ENCODE measurements at regions not wholly inside any gene's neighbourhood (a gene's known extent, or its start where the extent isn't known, plus 50 kb on each side); places are given as distances from the start of the nearest gene placed in this dataset.

DNA sequence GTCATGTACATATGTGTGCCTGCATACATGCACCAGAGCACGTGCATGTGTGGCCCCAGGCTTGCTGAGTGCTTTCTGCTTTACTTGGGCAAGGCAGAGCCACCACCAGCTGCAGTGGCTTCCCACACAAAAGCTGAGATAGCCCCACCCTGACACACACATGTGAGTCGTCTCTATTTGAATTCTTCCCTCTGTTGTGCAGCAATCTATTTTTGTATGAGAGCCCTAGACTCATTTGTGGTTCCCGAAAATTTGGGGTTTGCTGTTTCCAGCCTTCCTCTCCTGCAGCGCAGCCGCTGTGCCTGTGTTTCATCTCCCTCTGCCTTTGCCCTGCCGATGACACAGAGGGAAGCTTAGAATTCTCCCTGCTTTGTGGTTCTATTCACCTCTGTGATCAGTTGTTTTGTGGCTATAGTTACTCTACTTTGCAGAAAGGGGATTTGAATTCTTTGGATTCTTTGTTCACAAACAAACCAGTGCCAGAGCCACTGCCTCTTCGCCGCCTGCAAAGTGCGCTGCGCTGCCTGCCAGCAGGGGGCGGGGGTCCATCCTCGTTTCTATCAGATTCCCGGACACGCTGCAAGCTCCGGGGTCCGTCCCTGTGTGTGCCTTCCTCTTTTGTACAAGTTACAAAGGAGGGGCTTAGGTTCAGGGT is 95.8 kb upstream of the DAP start:
- in situ Hi-C loops (cut with HindIII; ENCODE audit: low pct_ligation_motif_present, low pct_unique_long_range_greater_than_20kb, low sequenced_read_pairs), result no loop called here
- DNase-seq, result peak; percentile 80

DNA sequence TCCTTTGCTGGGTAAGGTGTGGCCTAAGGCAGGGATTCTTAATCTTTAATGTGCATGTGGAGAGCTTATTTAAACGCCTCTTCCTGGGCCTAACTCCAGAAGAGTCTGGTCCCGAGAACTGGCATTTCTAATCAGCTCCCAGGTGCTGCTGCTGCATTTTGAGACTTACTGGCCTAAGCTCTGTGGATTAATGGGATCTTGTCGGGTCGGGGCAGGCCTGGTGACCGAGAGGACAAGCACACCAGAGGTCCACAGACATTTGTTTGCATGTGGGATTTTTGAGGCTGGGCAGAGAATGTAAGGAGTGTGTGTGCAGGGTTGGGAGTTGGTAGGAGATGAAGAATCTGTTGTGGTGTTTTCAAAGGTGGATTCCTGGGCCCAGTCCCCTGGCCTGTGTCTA is 95.0 kb upstream of the DAP start:
- no peak for DNase-seq
- in situ Hi-C loops (cut with HindIII; ENCODE audit: low pct_ligation_motif_present, low pct_unique_long_range_greater_than_20kb, low sequenced_read_pairs), result no loop called here

DNA sequence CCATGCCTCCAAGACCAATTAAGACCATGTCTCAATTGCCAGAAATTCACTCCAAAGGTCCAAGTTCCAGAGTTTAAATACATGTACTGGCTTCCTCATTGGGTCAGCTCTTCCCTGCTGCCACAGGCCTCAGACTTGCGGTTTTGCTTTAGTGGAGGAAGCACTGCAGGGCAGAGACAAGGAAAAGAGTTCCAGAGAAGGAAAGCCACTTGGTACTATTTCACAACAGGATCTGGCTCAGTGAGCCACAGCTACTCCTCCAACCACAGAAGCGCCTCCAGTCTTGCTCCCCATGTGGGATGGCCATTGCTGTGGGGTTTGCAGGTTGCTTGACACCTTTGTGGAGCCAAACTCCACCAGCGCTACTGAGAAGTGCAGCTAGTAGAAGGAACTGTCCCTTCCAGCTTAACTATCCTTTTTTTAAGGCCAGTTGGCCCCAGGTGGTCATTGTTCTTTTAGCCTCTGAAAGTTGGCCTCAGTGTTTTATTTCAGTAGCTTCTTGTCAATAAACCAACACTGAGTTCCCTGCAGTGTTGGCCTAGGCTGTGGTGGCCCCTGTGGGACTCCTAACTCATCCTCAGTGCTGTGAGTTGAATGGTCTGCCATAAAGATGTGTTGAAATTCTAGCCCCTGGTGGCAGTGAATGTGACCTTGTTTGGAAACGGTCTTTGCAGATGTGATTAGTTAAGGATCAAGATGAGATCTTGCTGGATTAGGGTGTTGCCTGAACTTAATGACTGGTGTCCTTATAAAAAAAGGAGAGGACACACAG is 93.7 kb upstream of the DAP start:
- in situ Hi-C loops (cut with HindIII; ENCODE audit: low pct_ligation_motif_present, low pct_unique_long_range_greater_than_20kb, low sequenced_read_pairs), result no loop called here
- no peak for DNase-seq

DNA sequence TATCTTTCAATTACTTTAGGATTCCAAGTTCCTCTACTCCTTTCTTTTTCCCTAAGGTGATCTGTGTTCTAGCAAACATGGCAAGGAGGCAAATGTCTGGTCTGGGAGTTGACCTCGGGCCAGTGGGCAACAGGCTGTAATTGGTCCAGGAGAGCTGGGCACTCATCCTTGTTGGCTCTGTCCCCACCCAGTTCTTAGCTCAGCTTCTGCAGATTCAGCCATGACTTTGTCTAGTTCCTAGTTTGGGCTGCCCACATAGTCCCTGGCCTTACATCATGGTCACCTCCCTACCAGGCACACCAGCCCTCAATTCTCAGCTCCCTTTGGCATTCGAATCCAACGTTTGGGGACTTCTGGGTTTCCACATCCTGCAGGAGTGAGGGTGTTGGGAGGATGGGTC is 92.1 kb upstream of the DAP start:
- no peak for DNase-seq
- in situ Hi-C loops (cut with HindIII; ENCODE audit: low pct_ligation_motif_present, low pct_unique_long_range_greater_than_20kb, low sequenced_read_pairs), result no loop called here

DNA sequence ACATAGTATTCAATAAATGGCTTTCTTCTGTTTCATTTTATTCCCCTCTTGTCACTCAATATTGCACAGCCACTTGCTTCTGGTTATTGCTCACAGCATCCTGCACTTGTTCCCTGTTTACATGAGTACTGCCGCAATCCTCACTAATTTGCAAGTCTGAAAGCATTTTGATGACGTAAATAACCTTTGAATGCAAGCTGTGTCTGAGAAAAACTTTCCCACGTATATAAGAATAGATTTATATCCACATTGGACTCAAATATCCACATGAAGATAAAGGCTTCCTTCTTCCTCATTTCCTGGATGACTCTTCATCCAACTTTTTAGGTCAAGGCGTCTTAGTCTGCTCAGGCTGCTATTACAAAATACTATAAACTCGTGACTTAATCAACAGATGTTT is 88.2 kb upstream of the DAP start:
- no peak for DNase-seq
- in situ Hi-C loops (cut with HindIII; ENCODE audit: low pct_ligation_motif_present, low pct_unique_long_range_greater_than_20kb, low sequenced_read_pairs), result no loop called here

DNA sequence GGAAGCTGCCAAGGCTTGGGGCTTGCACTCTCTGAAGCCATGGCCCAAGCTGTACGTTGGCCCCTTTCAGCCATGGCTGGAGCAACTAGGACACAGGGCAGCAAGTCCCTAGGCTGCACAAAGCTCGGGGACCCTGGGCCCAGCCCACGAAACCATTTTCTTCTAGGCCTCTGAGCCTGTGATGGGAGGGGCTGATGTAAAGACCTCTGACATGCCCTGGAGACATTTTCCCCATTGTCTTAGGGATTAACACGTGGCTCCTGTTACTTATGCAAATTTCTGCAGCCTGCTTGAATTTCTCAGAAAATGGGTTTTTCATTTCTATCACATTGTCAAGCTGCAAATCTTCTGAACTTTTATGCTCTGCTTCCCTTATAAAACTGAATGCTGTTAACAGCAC is 83.0 kb upstream of the DAP start:
- no peak for DNase-seq
- in situ Hi-C loops (cut with HindIII; ENCODE audit: low pct_ligation_motif_present, low pct_unique_long_range_greater_than_20kb, low sequenced_read_pairs), result no loop called here

DNA sequence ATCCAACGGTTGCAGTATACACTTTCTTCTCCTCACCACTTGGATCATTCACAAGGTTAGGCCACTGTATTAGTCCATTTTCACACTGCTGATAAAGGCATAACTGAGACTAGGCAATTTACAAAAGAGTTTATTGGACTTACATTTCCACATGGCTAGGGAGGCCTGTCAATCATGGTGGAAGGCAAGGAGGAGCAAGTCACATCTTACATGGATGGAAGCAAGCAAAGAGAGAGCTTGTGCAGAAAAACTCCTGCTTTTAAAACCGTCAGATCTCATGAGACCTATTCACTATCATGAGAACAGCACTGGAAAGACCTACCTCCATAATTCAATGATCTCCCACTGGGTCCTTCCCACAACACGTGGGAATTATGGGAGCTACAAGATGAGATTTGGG is 81.8 kb upstream of the DAP start:
- in situ Hi-C loops (cut with HindIII; ENCODE audit: low pct_ligation_motif_present, low pct_unique_long_range_greater_than_20kb, low sequenced_read_pairs), result no loop called here
- no peak for DNase-seq

DNA sequence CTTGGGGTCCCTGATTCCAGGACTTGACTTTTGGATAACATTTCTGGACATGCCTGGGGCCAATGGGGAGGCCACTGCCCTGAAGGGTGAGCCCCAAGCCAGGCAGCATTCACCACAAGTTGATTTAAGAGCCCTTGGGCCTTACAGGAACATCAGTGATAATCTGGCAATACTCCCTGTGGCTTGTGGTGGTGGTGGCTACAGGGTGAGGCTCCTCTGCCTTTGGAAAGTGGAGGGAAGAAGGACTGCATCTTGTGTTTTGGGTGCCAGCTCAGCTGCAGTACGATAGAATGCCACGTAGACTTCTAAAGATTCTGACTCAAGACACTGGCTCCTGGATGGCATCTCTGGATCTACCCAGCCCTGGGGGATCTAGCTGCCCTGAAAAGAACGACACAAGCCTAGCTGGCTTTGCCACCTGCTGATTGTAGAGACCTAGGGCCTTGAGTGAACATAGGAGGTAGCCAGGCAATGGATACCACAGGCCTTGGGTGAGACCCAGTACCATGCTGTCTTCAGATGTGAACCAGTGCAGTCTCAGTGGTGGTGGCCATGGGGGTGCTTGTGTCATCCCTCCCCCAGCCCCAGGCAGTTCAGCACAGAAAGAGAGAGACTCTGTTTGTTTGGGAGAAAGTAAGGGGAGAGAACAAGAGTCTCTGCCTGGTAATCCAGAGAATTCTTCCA is 79.0 kb upstream of the DAP start:
- DNase-seq, result no peak
- in situ Hi-C loops (cut with HindIII; ENCODE audit: low pct_ligation_motif_present, low pct_unique_long_range_greater_than_20kb, low sequenced_read_pairs), result no loop called here

DNA sequence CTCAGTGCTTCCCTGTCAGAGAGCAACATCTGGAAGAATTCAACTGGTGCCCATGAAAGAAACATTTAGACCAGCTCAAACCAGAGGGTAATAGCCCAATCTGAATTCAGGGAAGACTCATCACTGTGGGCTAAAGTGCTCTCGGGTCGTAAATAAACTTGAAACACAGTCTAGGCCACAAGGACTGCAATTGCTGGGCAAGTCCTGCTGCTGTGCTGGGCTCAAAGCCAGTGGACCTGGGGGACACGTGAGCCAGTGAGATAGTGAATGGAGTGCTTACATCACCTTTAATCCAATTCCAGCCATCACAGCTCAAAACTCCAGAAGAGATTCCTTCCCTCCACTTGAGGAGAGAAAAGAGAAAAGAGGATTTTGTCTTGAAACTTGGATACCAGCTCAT is 78.1 kb upstream of the DAP start:
- in situ Hi-C loops (cut with HindIII; ENCODE audit: low pct_ligation_motif_present, low pct_unique_long_range_greater_than_20kb, low sequenced_read_pairs), result no loop called here
- no peak for DNase-seq

DNA sequence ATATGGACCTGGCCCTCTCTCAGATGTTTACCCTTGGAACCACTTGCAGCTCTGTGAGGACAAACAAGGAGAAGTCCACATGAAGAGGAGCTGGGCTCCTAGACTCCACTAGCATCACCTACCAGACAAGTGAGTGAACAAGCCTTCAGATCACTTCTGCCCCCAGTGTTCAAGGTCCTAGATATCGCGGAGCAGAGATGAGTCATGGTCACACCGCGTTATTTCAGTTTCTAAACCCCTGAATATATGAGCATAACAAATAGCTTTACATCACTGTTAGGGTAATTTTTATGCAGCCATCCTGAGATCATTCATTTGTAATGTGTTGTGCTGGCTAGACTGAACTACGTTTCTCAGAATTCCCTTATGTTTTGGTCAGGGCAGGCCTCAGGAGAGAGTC is 77.0 kb upstream of the DAP start:
- no peak for DNase-seq
- in situ Hi-C loops (cut with HindIII; ENCODE audit: low pct_ligation_motif_present, low pct_unique_long_range_greater_than_20kb, low sequenced_read_pairs), result no loop called here

DNA sequence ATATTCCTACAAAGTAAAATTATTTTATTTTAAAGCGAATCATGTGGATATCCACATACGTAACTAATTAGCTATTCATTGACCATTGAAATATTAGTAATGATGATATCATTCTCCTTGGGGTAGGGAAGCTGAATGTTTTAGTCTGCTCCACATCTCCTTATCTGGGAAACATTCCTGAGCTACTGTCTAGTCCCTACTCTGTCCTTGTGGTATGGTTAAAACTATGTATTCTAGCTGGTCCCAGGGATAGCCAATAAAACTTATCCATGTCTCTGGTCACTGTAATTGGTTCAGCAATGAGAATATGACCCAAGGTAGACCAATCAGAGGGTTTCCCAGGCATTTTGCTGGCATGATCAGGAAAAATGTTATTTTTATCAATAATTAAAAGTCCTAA is 76.0 kb upstream of the DAP start:
- no peak for DNase-seq
- in situ Hi-C loops (cut with HindIII; ENCODE audit: low pct_ligation_motif_present, low pct_unique_long_range_greater_than_20kb, low sequenced_read_pairs), result no loop called here

DNA sequence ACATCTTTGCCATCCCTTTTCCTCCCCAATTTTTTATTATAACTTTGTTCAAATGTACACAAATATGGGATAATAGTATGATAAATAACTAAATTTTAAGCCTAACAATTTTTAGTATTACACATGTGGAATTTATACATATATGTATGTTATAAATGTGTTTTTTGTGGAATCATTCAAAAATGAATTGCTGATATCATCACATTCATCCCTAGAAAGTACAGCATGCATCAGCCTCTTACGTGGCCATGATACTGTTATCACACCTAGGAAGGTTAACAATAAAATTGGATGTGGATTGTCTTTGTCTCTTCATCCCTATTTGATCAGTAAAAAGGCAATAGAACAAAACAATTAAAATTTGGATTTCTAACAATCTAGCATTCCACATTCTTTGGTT is 73.7 kb upstream of the DAP start:
- no peak for DNase-seq
- in situ Hi-C loops (cut with HindIII; ENCODE audit: low pct_ligation_motif_present, low pct_unique_long_range_greater_than_20kb, low sequenced_read_pairs), result no loop called here

DNA sequence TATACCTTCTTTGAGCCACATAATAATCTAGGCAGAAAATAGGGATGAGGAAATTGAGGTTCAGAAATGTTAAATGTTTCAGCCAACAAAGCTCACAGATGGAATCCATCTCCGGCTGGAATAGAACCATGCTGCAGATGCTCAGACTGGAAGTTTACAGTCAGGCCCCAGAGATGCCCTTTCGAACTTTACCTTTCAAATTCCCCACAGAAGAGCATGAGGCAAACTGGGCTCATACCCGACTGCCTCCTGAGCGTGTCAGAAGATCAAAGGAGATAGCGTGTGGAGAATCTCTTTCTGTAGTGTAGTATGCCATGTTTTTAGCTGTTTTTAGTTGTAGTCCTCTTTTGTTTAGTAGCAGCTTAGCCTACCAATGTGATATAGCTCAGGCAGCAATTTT is 72.0 kb upstream of the DAP start:
- in situ Hi-C loops (cut with HindIII; ENCODE audit: low pct_ligation_motif_present, low pct_unique_long_range_greater_than_20kb, low sequenced_read_pairs), result no loop called here

DNA sequence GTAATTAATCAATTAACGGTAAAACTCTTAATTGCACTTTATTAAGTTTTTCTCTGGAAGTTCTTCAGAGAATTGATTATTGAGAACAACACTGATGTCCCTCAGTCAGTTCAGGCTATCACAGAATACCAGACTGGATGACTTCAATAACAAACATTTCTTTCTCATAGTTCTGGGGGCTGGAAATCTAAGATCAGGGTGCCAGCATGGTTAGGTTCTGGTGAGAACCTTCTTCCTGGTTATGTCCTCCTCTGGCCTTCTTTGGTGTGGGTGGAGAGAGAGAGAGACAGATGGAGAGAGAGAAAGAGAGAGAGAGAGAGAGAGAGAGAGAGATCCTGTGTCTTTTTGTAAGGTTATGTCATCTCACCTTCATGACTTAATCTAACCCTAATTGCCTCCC is 71.4 kb upstream of the DAP start:
- DNase-seq, result no peak
- in situ Hi-C loops (cut with HindIII; ENCODE audit: low pct_ligation_motif_present, low pct_unique_long_range_greater_than_20kb, low sequenced_read_pairs), result no loop called here

More for the DNA sequence above, 72.0 kb upstream of the DAP start:
- no peak for DNase-seq

DNA sequence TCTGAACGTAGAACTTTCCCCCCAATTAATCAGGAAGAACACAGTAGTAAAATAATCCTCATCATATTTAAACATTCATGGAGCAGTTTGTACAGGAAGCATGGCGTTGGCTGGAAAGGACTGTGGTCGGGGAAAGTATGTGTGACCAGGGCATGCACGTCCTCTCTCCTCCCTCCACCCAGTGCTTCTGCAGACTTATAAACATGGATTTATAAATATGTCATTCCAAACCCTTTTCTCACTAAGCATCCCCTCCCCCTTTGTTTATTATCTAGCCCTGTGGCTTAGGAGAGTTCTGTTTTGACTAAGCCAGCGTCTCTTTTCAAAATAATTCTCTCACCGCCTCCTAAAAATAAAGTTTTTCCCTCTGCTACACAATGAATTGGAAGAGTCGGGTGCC is 70.4 kb upstream of the DAP start:
- in situ Hi-C loops (cut with HindIII; ENCODE audit: low pct_ligation_motif_present, low pct_unique_long_range_greater_than_20kb, low sequenced_read_pairs), result no loop called here

DNA sequence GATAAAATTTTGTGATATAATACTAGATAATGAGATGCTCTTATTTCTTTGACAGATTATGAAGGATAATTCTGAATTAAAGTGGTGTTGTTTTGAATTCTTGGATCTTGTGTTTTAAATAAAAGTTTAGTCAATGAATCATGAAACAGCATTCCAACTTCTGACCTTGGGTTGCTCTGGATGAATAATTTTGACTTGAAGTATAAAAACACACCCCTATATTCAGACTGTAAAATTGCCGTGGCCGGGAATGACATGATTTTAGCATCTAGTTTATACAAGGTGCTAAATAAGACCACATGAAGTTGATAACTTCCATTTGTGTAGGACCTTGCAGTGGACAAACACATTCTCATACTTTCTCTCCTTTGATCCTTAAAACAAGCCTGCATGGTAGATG is 67.2 kb upstream of the DAP start:
- in situ Hi-C loops (cut with HindIII; ENCODE audit: low pct_ligation_motif_present, low pct_unique_long_range_greater_than_20kb, low sequenced_read_pairs), result no loop called here
- no peak for DNase-seq

More for the DNA sequence above, 70.4 kb upstream of the DAP start:
- DNase-seq, result no peak

DNA sequence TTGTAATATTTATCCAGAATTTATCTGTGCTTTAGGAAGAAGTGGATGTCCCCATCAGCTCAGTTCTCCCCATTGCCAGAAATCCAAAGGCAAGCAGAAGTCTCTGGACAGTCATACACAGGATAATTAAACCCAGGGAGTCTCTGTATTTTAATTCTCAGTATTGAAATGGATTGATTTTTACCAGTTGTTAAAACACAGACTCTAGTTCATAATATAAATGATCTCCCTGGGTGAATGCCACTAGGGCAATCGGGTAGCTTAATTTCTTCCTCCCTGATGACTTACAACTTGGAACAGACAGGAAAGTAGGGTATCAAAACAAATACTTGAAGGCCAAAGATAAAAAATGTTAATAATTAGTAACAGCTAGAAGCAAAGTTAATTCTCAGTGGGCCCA is 66.5 kb upstream of the DAP start:
- no peak for DNase-seq
- in situ Hi-C loops (cut with HindIII; ENCODE audit: low pct_ligation_motif_present, low pct_unique_long_range_greater_than_20kb, low sequenced_read_pairs), result no loop called here

DNA sequence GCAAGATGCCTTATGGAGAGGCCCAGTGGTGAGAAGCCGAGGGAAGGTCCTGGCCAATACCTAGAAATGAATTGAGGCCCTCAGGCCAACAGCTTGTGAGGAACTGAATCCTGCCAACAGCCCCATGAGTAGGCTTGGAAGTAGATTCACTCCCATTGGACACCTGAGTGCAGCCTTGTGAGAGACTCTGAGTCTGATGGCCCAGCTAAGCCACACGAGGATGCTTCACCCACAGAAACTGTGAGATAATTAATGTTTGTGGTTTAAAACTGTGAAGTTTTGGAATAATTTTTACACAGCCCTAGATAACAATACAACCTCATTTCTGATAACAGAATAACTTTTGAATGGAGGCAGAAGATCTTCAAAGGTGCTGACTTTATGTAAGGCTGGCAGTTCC is 65.9 kb upstream of the DAP start:
- DNase-seq, result no peak
- in situ Hi-C loops (cut with HindIII; ENCODE audit: low pct_ligation_motif_present, low pct_unique_long_range_greater_than_20kb, low sequenced_read_pairs), result no loop called here

DNA sequence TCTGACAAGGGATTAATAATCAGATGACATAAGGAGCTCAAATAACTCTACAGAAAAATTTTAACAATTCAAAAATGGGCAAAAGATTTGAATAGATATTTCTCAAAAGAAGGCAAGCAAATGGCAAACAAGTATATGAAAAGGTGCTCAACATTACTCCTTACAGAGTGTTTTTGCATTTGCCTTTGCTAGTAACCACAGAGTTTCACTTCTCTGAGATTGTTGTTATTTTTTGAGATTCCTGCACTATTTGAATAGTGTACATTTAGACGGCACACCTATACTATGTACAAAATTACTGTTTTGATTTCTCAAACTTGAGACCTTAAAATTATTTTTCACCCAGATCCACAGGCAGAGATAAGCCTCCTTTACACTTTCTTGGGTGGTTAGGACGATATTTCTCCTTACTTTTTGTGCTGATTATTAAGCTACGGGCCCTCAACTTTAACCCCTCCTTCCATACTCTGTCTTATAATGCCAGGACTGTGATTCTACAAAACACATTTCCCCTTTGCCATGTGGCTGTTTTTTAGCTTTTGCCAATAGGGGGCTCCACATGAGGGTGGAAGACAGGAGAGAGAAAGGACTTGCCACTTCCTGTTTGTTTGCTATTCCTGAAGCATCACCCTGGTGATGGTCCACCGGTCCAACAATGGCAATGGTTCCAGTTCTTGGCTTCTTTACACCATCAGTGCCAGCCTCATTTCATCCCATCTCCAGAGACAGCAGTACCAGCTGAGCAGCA is 65.0 kb upstream of the DAP start:
- in situ Hi-C loops (cut with HindIII; ENCODE audit: low pct_ligation_motif_present, low pct_unique_long_range_greater_than_20kb, low sequenced_read_pairs), result no loop called here
- DNase-seq, result peak; percentile 14
